Gastrocnemius medialis (tissue), 4 donors: ENCODE measurements at regions not wholly inside any gene's neighbourhood (a gene's known extent, or its start where the extent isn't known, plus 50 kb on each side); places are given as distances from the start of the nearest gene placed in this dataset.

Experiments used
- ATAC-seq, 2 donors: fragments of 150-250 bp; one replicate each; pipeline ENCODE4 v1.9.1; 2016
- DNase-seq, 2 donors: peaks; one replicate each; pipeline ENCODE4 v3.0.0-alpha.2; 2019
- H3K27ac ChIP-seq, 4 donors: fragments of 200-600 bp; sonication (generic); 1 replicate in 1 of 4; 2 replicates in 3 of 4; pipeline ENCODE4 v1.5.1; 2016 to 2018; ENCODE audit warnings: mild to moderate bottlenecking in 2 of 4, moderate library complexity in 1 of 4
- H3K27me3 ChIP-seq, 3 donors: fragments of 200-600 bp; sonication (generic) in 2 of 3; 1 replicate in 1 of 3; 2 replicates in 2 of 3; pipeline versions ENCODE4 v1.5.1 to v1.6.0; 2016 to 2019; ENCODE audit warnings: mild to moderate bottlenecking in 1 of 3, moderate library complexity in 1 of 3
- H3K36me3 ChIP-seq, 2 donors: fragments of 200-600 bp; sonication (generic) in 1 of 2; one replicate each; pipeline ENCODE4 v1.5.1; 2017 to 2018
- H3K4me1 ChIP-seq, 2 donors: fragments of 200-600 bp; sonication (generic) in 1 of 2; one replicate each; pipeline ENCODE4 v1.5.1; 2016 to 2017; ENCODE audit warnings: mild to moderate bottlenecking in 2 of 2
- H3K4me3 ChIP-seq, 4 donors: fragments of 200-600 bp; sonication (generic) in 3 of 4; 1 replicate in 1 of 4; 2 replicates in 3 of 4; pipeline ENCODE4 v1.5.1; 2016 to 2019; ENCODE audit warnings: mild to moderate bottlenecking in 2 of 4
- H3K9me3 ChIP-seq, 3 donors: fragments of 200-600 bp; sonication (generic) in 2 of 3; 1 replicate in 1 of 3; 2 replicates in 2 of 3; pipeline ENCODE4 v1.5.1; 2016 to 2019
- POLR2A ChIP-seq, 2 donors: fragments of 450-650 bp; IDR thresholded peaks; one replicate each; pipeline ENCODE4 v1.6.1; 2017; ENCODE audit warnings: antibody characterized with exemption in 2 of 2, mild to moderate bottlenecking in 2 of 2, moderate library complexity in 2 of 2
- in situ Hi-C, 4 donors: fragments of 200-750 bp; cut with MboI; loops; one replicate each; pipeline versions ENCODE4 v1.15.0 to v1.8.0; 2017; ENCODE audit warnings: low sequenced_read_pairs in 4 of 4
- intact Hi-C: fragments of 100-400 bp; cut with DNase I; formaldehyde crosslinking; loops from one replicate; pipeline ENCODE4 v1.15.1; 2023; ENCODE audit warnings: low total_unique reads
- TF ChIP-seq, protein P1 (sequence below), 5 experiments: fragments of 450-650 bp in 3 of 5; fragments of 200-600 bp in 2 of 5; sonication (generic) in 2 of 5; IDR thresholded peaks in 4 of 5; conservative IDR thresholded peaks in 1 of 5; 1 replicate in 4 of 5; 2 replicates in 1 of 5; pipeline ENCODE4 v1.5.1; 2016 to 2019; ENCODE audit warnings: antibody characterized with exemption in 5 of 5, mild to moderate bottlenecking in 3 of 5, moderate library complexity in 3 of 5

DNA sequence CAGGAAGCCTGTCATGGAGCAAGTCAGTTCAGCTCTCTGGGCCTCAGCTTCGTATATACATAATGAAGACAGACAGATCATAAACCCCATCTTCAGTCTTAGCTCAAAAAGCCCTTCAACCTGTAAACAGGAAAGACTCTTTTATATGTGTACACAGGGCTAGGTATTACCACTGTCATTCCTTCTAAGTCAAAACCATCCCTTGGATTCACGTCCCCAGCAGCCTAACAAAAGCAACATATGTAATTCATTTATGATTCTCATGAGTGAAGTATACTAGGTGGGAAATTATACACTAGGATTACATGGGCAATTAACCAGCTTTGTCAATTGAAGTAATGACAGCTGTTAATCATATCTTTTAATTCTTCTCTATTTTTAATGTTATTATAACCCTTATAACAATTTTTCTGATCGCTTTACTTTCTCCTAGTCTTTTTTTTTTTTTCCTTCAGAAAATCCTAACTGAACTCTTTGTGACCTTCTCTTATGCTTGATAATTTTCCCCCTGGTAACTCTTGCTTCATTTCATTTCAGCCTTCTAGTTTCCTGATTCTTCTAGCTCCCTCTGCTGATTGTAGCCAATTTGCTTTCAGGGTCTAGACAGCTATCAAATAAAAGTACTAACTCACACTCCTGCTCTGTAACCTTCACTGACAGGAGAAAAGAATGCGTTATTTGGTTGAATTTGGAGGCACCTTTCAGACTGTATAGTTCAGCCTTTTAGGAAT, 99.7 kb downstream of the RBM43 start:
- Histone ChIP-seq H3K4me3 (no peak overlapping the region), H3K27ac (no peak overlapping the region), H3K9me3 (no peaks in the 10 kb centered on the region), H3K27me3 (no peaks in the 10 kb centered on the region), H3K36me3 (no peaks in the 10 kb centered on the region), H3K4me1 (no peaks in the 10 kb centered on the region)
- TF ChIP-seq, protein P1, sequence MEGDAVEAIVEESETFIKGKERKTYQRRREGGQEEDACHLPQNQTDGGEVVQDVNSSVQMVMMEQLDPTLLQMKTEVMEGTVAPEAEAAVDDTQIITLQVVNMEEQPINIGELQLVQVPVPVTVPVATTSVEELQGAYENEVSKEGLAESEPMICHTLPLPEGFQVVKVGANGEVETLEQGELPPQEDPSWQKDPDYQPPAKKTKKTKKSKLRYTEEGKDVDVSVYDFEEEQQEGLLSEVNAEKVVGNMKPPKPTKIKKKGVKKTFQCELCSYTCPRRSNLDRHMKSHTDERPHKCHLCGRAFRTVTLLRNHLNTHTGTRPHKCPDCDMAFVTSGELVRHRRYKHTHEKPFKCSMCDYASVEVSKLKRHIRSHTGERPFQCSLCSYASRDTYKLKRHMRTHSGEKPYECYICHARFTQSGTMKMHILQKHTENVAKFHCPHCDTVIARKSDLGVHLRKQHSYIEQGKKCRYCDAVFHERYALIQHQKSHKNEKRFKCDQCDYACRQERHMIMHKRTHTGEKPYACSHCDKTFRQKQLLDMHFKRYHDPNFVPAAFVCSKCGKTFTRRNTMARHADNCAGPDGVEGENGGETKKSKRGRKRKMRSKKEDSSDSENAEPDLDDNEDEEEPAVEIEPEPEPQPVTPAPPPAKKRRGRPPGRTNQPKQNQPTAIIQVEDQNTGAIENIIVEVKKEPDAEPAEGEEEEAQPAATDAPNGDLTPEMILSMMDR (IDR thresholded peaks at IDR 0.05 in 4 of 5, conservative IDR thresholded peaks at IDR 0.05 in 1 of 5): no peak
- TF ChIP-seq POLR2A (IDR thresholded peaks at IDR 0.05): no peak
- ATAC-seq: no peak
- intact Hi-C loops (no loop called here), in situ Hi-C loops (no loop called here)
- DNase-seq: no peak

DNA sequence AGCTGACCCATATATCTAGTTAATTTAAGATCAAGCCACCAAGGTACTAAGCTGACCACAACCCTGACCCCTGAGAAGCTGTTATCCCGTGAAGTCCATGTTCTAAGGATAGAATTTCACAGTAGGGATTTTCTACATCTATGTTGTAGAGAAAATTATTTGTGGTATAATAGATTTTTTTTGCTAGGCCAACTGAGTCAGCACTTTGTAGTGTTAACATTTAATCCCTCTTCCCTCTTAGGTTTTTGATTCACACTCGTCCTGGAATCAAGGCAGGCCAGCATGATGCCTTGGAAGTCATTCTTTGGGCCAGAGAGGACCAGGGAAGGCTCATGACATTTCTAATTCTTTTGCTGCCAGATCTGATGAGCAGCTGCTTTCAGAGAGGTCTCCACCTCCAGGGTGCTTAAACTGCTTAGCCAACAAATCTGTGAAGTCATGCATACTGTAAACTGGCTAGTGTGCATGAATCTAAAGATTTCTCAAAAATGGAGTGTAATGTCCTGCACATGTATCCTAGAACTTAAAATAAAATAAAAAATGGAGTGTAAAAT, 102.5 kb downstream of the RBM43 start:
- Histone ChIP-seq H3K36me3 (no peaks in the 10 kb centered on the region), H3K4me3 (no peak overlapping the region), H3K27ac (no peak overlapping the region), H3K4me1 (no peaks in the 10 kb centered on the region), H3K27me3 (no peaks in the 10 kb centered on the region), H3K9me3 (no peaks in the 10 kb centered on the region)
- intact Hi-C loops: no loop called here
- DNase-seq (no peak), ATAC-seq (no peak)
- in situ Hi-C loops: no loop called here
- TF ChIP-seq POLR2A (IDR thresholded peaks at IDR 0.05): no peak
- TF ChIP-seq, protein P1 (IDR thresholded peaks at IDR 0.05 in 4 of 5, conservative IDR thresholded peaks at IDR 0.05 in 1 of 5): no peak

DNA sequence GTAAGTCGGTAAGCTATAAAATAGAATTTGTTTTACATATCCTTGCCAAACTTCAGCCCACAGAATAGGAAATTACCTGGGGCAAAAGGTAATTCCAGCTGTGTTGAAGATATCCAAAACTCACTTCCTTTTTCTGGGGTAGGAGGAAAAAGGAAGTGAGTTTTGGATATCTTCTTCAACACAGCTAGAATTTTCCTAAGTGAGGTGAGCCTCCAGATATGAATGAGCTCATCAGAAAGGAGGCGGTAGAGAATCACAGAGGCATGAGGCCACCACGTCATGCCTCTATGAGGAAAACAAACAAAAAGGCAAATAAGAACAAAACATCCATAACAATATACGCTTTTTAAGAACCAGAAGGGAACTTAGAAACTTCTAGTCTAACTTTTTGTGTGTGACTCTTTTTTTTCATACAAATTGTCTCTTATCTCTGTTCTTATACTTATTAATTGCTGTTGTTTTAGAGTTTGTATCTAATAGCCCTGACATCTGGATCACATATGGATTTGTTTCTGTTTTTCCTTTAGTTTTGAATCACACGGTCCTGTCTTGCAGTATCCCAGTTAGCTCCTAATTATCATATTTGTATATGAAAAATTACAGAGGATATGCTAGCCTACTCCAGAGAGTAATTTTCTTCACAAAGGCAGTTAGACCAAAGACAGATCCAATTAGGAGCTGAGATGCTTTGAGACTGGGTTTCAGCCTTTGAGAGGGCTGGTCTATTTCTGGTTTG, 104.5 kb downstream of the RBM43 start:
- TF ChIP-seq, protein P1 (IDR thresholded peaks at IDR 0.05 in 4 of 5, conservative IDR thresholded peaks at IDR 0.05 in 1 of 5): no peak
- TF ChIP-seq POLR2A (IDR thresholded peaks at IDR 0.05): no peak
- no peak for ATAC-seq
- DNase-seq: no peak
- Histone ChIP-seq H3K9me3 (no peaks in the 10 kb centered on the region), H3K27ac (no peak overlapping the region), H3K27me3 (no peaks in the 10 kb centered on the region), H3K36me3 (no peaks in the 10 kb centered on the region), H3K4me3 (no peak overlapping the region), H3K4me1 (no peaks in the 10 kb centered on the region)
- intact Hi-C loops (no loop called here), in situ Hi-C loops (no loop called here)

DNA sequence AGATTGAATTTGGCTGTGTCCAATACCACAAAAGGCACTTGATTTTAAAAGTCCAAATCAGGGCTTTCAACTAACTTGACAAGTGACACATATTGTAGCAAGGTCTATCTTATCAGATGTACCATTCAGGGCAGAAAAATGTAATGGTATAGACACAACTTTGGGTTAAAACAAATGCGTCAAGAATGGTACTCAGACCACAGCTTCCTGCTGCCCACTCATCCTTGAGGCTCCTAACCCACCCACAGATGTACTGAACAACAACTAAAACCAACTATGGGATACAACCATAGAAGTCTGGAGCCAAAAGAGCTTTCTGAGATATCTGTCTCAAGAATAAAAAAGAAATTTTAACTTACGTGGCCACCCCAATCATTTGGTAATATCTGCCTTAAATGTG, 105.2 kb downstream of the RBM43 start:
- no peaks in the 10 kb centered on the region for H3K27me3 ChIP-seq
- no peaks in the 10 kb centered on the region for H3K9me3 ChIP-seq
- in situ Hi-C loops: no loop called here
- no peaks in the 10 kb centered on the region for H3K36me3 ChIP-seq
- TF ChIP-seq, protein P1 (IDR thresholded peaks at IDR 0.05 in 4 of 5, conservative IDR thresholded peaks at IDR 0.05 in 1 of 5): no peak
- TF ChIP-seq POLR2A (IDR thresholded peaks at IDR 0.05): no peak
- H3K4me3 ChIP-seq: no peak overlapping the region
- DNase-seq: no peak
- H3K27ac ChIP-seq: no peak overlapping the region
- intact Hi-C loops: no loop called here
- no peaks in the 10 kb centered on the region for H3K4me1 ChIP-seq
- no peak for ATAC-seq
